GM18868 (cell line): ENCODE measurements at regions not wholly inside any gene's neighbourhood (a gene's known extent, or its start where the extent isn't known, plus 50 kb on each side); places are given as distances from the start of the nearest gene placed in this dataset.

ENCODE experiments used
- ATAC-seq: cut with Tn5 transposase; IDR thresholded peaks from one replicate; pipeline ENCODE4 v1.9.1; 2021; ENCODE audit warnings: mild to moderate bottlenecking, moderate library complexity; ENCODE audit not compliant: unreplicated experiment

DNA sequence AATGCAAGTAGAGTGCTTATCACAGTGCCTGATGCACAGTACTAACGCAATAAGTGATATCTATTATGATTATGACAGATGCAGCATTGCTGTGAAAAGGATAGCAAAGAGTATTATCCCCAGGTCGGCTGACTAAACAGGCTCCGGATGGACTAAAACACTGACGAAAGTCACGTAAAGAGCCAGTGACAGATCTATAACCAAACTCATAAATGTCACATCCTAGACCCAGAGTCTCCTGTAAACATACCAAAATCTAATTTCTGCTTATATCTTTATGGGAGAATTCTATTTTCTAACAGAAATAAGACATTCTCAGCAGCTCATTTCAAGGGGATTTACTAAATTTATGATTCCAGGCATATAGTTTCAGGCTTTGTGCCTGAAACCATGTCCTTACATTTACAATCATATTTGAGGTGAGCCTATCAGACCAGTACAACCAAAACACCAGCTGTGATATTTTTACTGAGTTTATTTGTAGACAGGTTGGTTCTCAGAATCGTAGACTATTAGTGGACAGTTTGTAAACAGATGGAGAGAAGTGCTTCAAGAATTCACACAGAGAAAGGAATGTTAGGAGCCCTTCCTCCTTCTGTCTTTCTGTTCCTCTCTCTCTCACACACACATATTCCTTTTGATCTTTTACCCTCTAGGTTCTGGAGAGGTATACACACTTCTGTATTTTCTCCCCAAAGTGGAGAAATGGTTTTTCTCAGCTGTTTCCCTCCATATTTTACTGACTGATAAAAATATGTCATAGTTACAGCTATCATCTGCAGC lies 52.4 kb upstream of the WDR26 start:
- no peak for ATAC-seq

GRCh38 chr1:224488806-224489499 lies 54.4 kb upstream of the WDR26 start:
- peak; percentile 47 for ATAC-seq

- ATAC-seq, result no peak
Observed at GRCh38 chr1:224489534-224490365, 55.2 kb upstream of the WDR26 start.

- ATAC-seq, result no peak
Observed at GRCh38 chr1:224490549-224491537, 56.2 kb upstream of the WDR26 start.

- ATAC-seq, result no peak
Observed at GRCh38 chr1:224492015-224492414, 57.4 kb upstream of the WDR26 start.

- no peak for ATAC-seq
Observed at GRCh38 chr1:224492632-224493031, 58.0 kb upstream of the WDR26 start.

DNA sequence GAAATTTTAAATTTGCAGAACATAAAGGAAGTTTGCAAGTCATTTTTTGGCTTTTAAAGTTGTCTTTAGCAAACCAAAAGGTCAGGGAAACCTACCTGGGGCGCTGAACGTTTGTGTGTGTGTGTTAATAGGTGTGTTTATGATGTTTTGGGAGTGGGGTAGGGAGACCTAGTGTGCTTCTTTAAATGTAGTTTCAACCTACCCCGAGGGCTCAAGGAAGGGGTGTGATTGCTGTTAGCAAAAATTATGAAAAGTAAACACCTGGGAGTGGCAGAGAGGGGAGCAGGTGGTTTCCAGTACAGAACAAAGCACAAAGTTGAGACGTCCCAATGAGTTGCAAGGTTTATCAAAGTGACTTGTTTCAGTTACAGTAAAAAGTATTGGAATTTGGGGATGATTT lies 58.7 kb upstream of the WDR26 start:
- ATAC-seq, result no peak

DNA sequence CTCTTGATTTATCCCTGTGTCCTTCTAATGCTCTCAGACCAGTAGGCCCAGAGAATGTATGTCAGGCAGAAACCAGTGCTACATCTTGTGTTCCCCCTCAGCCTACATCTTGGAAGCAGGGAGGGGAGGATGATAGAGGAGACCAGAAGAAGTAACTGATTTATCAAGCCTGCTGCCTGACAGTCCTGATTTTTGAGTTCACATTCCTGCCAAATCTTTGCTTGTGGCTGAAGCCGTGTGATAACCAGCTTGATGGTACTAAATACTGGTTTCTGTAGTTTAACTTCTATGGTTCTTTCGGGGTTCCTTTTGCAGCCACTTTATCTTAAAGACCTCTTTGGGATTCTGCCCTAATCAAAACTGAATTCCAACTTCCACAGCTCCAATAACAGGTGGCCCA lies 59.7 kb upstream of the WDR26 start:
- no peak for ATAC-seq

GRCh38 chr1:224495866-224496265 lies 61.3 kb upstream of the WDR26 start:
- no peak for ATAC-seq

GRCh38 chr1:224496826-224497225 lies 62.2 kb upstream of the WDR26 start:
- ATAC-seq, result no peak

GRCh38 chr1:224497714-224498573 lies 63.3 kb upstream of the WDR26 start:
- ATAC-seq, result peak; percentile 96

DNA sequence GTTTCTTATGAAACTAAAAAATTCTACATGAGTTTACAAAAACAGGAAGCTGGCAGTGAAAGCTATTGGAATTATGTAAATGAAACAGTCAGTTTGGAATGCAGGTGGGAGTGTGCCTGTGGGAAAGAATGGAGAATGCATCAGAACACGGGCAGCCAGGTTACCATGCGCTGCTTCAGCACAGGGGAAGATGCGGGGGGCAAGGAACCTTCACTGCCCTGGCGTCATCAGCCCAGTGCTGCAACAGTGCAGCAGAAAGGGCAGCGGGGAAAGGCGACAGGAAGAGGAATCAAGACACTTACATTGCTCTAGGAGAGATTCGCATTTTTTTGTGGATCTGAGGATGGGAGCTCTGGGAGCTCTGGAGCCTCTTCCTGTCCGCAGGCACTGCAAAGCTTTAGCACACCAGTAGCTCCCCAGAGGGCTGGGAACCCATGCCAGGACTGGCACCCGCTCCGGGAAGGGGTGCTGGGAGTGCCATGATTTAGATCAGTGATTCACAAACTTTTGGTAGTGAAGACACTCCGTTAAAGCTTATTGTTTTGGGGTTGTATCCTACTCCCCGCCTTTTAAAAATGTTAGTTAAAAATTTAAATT lies 64.1 kb upstream of the WDR26 start:
- ATAC-seq, result no peak

DNA sequence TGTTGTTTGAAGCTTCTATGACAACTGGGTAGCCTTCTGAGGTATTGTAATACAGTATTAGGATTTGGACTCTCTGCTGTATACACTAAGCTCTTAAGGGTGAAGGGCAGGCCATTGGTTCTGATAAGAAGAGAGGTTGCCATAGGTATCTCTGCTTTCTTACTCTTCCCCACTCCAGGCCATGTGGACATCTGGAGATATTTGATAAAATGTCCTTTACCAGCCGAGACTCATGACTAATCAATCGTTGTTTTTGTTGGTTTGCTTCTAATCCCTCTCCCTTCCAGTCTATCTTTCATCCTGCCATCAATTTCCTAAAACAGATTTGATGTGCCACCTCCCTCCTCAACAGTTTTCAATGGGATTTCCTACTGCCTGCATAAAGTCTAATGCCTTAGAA lies 64.6 kb upstream of the WDR26 start:
- no peak for ATAC-seq

DNA sequence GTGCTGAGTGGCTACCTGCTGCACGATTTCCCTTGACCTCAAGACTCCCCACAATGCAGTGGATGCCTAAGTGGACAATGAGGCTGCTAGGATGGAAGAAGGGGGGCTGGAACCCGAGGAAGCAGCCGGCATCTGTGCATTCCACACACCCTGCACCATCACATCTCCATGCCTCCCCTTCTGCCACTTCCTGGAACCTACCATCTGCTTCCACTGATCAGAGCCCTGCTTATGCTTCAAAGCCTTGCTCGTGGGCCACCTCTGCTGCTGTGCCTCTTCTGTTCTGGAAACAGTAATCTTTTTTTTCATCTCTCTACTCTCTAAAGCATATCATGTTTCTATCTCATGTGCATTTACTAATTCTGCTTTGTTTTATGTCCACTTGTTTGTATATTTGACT lies 66.2 kb upstream of the WDR26 start:
- no peak for ATAC-seq

GRCh38 chr1:224501836-224502235 lies 67.2 kb upstream of the WDR26 start:
- ATAC-seq, result no peak

DNA sequence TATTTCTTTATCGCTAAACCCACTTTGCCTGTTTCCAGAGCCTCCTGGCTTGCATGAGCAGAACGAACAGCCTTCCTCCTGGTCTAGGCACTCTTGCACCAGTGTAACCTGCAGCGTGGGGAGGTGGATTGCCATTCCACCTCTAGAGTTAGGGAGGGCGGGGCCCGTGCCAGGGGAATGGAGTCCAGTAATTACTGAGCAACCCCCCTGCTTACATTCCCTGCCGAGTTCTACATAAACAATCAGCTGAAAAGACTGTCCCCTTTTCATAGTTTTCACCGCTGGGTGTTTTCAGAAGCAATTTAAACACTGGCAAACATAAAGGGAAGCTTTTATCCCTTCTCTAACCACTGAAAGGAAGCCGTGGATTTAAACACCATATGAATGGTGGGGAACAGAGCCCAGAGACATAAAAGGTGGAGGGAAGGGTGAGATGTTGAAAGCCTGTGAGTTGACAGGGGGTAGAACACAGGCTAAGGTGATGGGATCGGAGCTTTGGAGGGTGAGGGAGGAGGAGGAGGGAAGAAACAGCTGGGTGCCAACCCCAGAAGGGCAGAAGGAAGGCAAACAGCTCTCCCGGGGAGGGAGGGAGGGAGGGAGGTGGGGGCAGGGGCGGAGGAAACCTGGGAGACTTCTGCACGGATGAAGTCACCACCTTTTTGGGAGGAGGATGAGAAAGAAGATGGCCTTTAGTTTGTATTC lies 68.0 kb upstream of the WDR26 start:
- no peak for ATAC-seq

DNA sequence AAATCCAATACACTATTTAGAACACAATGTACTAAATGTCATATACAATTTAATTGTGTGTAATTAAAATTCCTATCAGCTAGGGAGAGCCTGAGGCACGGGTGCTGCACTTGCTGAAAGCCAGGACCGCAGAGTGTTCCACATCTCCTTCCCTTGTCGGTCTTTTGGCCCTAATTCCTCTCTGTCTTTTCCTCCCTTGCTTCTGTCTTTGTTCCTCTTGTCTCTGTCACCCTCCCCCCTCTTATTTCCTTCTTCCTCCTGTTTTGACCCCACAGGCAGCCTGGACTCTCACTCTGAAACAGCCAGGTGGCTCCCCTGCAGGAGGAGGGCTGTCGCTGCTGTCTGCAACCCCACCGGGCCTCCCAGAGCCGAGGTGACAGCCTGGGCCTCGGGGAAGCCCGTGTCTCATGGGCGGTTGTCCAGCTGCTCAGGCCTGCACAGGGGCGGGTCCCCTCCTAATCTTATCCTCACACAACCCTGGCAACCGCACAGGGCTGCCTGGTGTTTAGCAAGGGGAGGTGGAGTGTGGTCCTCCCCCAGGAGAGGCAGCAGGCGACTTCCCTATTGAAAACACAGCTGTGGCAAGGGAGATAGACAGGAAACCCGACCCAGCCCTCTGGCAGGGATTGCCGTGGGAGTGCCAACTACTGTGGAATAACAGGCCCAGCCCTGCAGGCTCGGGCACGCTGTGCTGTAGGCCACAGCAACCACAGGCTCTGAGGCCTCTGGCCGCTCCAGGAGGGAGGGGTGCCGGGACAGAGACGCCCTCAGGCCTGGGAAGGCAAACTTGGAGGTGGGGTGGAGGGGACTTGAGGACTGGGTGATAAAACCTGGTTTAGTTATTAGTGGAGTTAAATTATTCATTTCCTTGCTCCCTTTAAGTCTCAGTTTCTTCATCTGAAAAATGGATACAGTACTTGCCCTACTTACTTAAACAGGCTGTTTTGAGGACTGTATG lies 68.8 kb upstream of the WDR26 start:
- peak; percentile 91 for ATAC-seq
